Left cardiac atrium (tissue), 4 donors: ENCODE measurements at regions not wholly inside any gene's neighbourhood (a gene's known extent, or its start where the extent isn't known, plus 50 kb on each side); places are given as distances from the start of the nearest gene placed in this dataset.
A peak's percentile ranks its signal among the peaks of the same experiment; 100 is the strongest.
"Not testable (repeated sequence)": the region's sequence is repeated elsewhere in the genome, so short reads cannot be mapped to it uniquely, and the experiment has no call there.

Source experiments
- ATAC-seq, 2 donors: fragments of 200-7000 bp; cut with Tn5 transposase; one replicate each; pipeline ENCODE4 v1.9.1; 2020; ENCODE audit warnings: mild to moderate bottlenecking in 2 of 2, moderate library complexity in 2 of 2
- DNase-seq: peaks from one replicate; pipeline ENCODE4 v3.0.0-alpha.2; 2020
- intact Hi-C, 2 donors: fragments of 100-400 bp; cut with DNase I; formaldehyde crosslinking; loops; one replicate each; pipeline versions ENCODE4 v1.14.1 to v1.15.1; 2022 to 2023
- donor health status: DM: no; HTN: yes; CAD: no.
- donor health status: DM: no; HTN: yes; CAD: no; lungs with severe emphysema.
- donor health status: DM: yes; HTN: yes; CAD: no.
- donor health status: Dilated cardiomyopathy.

DNA sequence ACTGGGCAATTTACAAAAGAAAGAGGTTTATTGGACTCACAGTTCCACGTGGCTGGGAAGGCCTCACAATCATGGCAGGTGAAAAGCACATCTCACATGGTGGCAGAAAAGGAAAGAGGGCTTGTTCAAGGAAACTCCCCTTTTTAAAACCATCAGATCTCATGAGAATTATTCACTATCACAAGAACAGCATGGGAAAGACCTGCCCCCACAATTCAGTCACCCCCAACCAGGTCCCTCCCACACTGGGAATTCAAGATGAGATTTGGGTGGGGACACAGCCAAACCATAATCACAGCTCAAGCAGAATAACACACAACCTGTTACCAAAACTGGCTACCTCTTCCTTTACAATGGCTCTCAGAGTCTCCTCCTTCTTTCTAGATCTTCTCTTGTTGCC lies 85.5 kb downstream of the VCPKMT start:
- intact Hi-C loops, DNase-seq, ATAC-seq: not testable (repeated sequence)

DNA sequence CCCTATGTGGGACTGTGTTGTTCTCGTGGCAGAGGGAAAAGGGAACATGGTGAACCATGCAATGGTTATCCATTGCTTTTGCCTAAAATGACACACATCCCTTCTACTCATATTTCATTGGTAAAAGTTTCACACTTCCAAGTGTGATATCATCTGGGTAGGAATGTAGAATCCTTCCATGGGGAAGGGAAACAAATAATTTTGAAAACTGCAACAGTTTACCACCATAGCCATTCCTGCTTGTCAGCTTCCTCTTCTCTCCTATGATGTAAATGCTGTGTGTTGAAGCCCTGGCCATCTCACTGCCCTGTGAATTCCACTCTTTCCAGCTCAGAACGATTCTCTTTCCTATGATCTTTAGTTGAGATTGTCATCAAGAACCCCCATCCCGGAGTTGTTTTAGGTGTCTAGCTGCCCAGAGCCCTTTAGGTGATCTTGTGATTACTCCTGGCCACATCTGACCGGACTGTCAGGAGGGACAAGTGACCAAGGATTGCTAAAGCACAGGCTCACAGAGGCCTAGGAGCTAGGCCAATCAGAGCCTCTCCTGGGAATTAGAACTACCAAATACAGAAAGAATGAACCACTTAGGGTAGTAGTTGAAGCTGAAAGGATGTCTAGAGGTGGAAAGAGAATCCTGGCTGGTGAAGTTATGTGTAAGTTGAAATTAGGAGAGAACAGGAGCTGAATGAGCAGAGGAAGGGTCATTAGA lies 84.6 kb downstream of the VCPKMT start:
- intact Hi-C loops, result no loop called here
- peak; percentile 23 to 51 for ATAC-seq

DNA sequence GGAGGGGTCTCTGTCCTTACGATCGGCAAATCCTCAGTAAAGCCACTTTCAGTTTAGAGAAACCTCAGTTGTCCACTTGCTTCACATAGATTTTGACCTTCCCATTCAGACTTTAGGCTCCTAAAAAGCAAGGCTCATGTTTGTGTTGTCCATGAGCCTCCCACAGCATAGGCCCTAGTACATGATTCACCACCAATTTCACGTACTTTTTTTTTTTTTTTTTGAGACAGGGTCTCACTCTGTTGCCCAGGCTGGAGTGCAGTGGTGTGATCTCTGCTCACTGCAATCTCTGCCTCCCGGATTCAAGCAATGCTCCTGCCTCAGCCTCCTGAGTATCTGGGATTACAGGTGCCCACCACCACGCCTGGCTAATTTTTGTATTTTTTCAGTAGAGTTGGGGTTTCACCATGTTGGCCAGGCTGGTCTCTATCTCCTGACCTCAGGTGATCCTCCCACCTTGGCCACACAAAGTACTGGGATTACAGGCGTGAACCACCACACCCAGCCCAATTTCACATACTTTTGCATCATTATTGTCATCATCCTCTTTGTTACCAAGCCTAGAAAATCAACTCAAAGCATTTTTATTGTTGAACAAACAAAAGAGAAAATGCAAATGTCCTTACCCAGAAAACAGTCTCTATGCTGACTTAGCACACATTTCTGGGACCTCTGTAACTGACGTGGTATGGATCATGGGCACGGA lies 83.8 kb downstream of the VCPKMT start:
- intact Hi-C loops, ATAC-seq, DNase-seq: not testable (repeated sequence)

More for the DNA sequence above, 84.6 kb downstream of the VCPKMT start:
- DNase-seq, result no peak

DNA sequence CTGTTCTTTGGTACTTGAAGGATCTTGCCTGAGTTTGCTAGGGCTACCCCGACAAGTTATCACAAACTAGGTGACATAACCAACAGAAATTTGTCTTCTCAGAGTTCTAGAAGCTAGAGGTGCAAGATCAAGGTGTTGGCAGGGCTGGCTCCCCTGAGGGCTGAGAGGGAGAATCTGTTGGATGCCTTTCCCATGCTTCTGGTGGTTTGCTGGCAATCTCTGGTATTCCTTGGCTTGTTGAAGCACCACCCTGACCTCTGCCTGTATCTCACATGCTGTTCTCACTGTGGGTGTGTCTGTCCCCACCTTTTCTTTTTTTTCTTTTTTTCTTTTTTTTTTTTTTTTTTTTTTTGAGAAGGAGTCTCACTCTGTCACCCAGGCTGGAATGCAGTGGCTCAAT lies 81.2 kb downstream of the VCPKMT start:
- DNase-seq, result no peak
- intact Hi-C loops, result no loop called here
- no peak for ATAC-seq

DNA sequence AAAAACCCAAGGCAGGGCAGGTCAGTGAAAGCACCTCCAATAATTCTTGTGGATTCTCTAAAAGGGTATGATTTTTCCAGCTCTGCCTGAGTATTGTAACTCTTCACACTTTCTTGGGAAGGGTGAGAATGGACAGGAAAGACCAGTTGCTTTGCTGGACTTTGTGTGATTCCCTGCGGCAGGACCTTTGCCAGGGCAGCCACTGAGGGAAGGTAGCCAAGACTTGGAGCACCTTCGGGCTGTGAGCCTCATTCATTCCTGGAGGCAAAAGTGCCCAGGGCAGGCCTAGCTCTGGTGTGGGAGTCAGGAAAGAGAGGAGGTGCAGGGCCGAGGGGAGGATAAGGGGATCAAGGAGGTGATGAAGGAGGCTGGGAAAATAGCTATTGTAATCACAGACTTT lies 80.2 kb downstream of the VCPKMT start:
- ATAC-seq (no peak), DNase-seq (no peak)
- intact Hi-C loops, result no loop called here

DNA sequence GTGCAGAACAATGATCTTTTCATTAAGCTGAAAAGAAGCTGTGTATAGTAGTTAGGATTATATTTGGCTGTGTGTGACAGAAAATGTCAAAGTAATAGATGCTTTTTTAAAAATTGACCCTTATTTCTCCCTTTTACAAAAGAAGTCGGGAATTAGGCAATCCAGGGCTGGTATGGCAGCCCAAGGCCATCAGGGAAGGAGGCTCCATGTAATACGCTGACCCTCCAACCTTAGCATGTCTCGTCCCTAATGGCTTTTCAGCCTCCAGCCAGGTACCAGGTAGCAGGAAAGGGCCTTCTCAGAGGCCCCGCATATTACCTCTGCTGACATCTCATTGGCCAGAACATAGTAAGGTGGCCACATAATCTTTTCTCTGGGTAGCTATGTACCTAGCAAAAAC lies 79.7 kb downstream of the VCPKMT start:
- DNase-seq (no peak), ATAC-seq (no peak)
- intact Hi-C loops, result no loop called here

DNA sequence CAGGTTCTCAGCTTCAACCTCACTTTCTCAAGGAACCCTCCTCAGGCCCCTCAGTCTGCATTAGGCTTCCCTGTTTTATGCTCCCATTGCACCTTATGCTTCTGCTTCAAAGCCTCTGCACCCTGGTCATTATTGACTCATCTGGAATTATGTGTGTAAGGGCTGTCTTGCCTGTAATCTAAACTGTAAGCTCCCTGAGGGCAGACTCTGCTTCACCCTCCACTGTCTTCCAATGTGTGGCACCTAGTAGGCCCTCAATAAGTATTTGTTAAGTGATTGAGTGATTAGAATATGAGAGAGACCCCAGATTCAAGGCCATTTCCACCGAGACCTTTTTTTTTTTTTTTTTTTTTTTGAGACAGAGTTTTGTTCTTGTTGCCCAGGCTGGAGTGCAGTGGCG lies 79.1 kb downstream of the VCPKMT start:
- no peak for DNase-seq
- intact Hi-C loops, result no loop called here
- no peak for ATAC-seq

DNA sequence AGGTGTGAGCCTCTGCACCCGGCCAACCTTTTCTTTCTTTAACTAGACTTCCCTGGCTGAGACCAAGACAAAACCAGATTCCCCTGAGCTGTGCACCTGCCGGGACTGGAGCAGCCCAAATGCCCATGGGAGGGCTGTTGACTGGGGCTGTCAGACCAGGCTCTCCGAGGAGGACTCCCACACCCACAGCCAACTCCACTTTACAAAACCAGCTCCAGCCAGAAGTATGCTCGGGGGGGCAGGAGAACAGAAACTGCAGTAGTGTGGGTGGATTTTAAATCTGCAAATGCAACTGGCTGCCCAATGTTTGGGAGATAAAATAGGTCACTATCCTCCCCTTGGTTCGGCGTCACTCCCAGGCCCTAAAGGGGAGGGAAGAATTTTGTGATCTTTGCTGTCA lies 78.5 kb downstream of the VCPKMT start:
- no peak for DNase-seq
- intact Hi-C loops, result no loop called here

DNA sequence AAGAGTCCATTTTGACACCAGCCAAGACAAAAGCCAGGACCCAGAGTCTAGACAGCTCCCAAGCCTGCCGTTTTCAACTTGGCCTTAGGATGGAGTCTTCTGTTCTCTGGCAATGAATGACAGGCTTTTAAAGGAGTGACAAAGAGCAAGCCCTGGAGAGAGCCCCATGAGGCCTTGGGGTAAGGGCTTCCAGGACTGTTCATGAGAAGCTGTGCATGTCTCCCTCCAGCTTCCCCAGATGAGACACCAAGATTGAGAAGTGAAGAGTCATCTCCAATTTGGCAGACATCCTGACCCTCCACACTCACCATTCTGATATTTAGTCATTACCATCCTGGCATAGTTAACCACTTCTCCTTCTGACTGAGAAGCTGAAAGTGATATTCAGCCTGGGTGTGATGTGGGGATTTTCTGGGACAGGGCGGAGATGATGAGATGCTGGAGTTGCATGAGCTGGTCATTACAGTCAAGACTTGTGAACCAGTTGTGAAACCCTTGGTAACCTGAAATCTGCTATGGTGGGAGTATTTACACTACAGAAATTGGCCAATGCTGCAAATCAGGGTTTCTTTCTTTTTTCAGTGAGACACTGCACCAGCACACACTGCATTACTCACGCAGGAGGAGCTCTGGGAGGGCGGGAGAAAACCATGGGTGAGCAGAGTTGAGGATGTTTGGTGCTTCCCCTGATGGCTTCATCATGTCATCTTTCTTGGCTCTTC lies 77.8 kb downstream of the VCPKMT start:
- no peak for DNase-seq
- ATAC-seq, result peak; percentile 31 to 75
- intact Hi-C loops, result no loop called here

More for the DNA sequence above, 78.5 kb downstream of the VCPKMT start:
- ATAC-seq, result peak; percentile 7 to 20

DNA sequence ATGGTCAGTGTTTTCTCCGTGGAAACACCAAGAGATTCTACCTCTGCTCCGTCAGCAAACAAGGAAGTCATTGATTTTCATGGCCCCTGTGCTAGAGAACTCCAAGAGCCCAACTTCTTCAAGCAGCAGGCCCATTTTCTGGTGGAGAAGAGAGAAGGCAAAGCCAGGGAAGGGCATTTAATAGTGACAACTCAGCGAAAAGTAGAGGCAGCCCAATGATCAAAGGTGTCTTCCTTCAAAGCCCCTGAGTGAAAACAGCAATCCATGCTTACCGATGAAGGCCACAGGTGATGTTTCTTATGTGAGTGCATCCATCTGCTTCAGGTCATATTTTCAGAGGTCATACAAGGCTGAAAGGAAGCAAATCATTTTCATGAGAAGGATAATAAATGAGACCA lies 77.3 kb downstream of the VCPKMT start:
- no peak for DNase-seq
- intact Hi-C loops, result no loop called here
- no peak for ATAC-seq

DNA sequence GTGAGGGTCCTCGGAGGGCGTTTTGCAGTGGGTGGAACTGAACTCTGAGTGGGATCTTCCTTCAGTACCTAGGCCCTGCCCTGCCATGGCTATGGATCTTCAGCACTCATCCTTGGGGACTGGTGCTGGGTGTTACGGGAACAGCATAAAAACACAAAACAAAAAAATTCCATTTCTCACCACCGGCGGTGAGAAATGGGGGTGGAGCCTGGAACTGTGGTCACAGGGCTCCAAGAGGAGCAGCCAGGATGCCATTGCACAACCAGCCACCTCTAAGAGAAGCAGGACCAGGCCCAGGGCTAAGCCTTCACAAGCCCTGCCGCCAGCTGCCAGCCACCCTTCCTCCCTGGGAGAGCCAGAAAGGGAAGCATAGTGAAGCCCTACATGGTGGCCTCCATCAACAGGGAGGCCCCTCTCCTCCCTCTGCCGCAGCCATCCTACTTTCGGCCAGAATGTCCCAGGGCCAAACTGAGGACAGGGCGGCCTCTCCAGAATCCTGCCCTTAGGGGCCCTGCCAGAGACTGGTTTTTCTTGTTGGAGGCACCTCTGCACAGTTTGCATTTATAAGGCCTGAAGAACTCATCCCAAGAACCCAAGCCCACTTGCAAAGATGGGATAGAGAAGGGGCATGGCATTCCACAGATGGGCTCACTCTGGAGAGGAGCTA lies 76.5 kb downstream of the VCPKMT start:
- peak; percentile 44 to 45 for ATAC-seq
- intact Hi-C loops, result loop anchor here in 1 of 2 donors (10.0 kb wide), 1 partner anchor 125 kb away; no protein-coding TSS in a partner anchor
- DNase-seq, result peak; percentile 57

DNA sequence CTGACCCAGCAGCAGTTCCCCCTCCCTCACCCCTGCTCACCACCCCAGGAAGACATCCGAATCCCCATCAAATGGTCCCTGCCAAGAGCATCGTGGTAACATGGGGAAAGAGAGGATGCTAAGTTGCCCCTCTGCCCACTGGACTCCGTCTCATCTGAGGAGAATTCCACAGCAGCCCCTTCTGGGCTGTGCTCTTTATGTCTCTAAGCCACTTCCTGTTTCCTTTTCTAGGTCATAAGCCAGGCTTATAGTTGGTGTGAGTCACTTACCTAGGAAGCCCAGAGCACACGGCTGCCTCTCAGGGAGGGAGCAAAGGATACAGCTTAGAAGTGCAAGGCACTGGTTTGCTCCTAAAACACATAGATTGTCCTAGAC lies 76.0 kb downstream of the VCPKMT start:
- DNase-seq (no peak), ATAC-seq (peak; percentile 6 to 34)
- intact Hi-C loops, result loop anchor here in 1 of 2 donors (10.0 kb wide), 1 partner anchor 126 kb away; no protein-coding TSS in a partner anchor

DNA sequence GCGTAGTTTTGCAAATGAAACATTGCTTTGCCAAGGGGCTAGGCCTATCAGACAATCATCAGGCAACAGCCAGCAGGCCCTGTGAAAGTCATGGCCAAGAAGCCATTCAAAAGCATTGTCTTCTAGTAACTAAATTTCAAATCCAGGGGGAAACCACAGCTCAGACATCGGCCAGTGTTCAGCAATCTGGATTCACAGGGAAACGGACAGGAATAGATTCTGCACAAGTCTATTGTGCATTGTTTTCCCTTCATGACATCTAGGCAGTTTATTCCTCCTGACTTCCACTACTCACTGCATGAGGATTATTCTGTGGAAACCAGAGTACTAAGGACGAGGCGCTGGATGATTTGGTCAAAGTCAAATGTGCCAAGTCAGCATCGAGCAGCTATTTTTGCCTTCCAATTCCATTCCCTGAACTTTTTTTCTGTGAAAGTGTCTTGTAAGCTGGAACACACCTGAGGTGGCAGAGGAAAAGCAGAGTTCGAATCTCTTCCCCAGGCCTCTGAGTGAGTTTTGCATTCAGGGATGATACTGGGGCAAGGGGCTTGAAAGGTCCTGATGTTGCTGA lies 75.4 kb downstream of the VCPKMT start:
- ATAC-seq, result no peak
- intact Hi-C loops, result loop anchor here in 1 of 2 donors (10.0 kb wide), 1 partner anchor 126 kb away; no protein-coding TSS in a partner anchor
- no peak for DNase-seq

DNA sequence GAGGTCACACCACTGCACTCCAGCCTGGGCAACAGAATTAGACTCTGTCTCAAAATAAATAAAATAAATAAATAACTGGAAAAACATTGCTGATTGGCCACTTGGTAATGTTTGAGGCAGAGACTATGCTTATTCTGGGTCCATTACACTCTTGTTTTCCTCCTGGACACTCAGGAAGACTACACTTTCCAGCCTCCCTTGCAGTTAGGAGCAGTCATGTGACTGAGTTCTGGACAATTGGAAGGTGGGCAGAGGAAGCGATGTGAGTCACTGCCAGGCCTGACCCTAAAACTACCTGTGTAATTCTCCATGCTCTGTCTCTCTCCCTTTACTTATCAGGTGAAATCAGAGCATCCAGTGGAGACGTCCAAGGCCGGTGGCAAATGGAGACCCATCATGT lies 74.4 kb downstream of the VCPKMT start:
- intact Hi-C loops, result loop anchor here in 1 of 2 donors (10.0 kb wide), 1 partner anchor 127 kb away; no protein-coding TSS in a partner anchor
- ATAC-seq (no peak), DNase-seq (no peak)

DNA sequence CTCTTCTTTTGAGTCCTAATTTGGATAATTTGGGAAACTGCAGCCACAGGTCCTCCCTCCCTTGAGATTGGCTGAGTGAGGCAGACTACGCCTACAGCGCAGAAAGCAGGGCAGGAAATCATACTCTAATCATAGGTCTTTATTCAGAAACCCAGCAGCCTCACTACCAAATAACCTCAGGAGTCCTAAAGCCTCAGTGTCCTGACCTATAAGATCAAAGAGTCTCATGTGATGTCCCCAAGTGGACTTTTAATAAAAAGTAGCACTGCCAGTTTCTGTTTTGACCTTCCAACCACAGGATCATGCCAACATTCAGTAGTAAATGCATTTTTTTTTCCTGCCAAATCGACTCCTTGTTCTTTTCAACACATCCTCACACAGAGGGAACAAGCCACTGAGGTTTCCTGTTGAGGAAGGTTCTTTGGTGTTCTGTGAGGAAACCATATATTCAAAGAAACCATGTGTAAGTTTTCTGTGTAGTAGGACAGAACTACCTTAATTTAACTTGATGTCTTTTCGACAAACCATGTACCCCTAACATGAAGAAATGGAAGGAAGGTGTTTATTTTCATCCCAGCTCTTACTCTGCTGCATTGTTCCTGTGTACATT lies 72.2 kb downstream of the VCPKMT start:
- DNase-seq (no peak), ATAC-seq (peak in 1 of 2 donors; percentile 8)
- intact Hi-C loops, result loop anchor here in 1 of 2 donors (10.0 kb wide), 1 partner anchor 129 kb away; no protein-coding TSS in a partner anchor

DNA sequence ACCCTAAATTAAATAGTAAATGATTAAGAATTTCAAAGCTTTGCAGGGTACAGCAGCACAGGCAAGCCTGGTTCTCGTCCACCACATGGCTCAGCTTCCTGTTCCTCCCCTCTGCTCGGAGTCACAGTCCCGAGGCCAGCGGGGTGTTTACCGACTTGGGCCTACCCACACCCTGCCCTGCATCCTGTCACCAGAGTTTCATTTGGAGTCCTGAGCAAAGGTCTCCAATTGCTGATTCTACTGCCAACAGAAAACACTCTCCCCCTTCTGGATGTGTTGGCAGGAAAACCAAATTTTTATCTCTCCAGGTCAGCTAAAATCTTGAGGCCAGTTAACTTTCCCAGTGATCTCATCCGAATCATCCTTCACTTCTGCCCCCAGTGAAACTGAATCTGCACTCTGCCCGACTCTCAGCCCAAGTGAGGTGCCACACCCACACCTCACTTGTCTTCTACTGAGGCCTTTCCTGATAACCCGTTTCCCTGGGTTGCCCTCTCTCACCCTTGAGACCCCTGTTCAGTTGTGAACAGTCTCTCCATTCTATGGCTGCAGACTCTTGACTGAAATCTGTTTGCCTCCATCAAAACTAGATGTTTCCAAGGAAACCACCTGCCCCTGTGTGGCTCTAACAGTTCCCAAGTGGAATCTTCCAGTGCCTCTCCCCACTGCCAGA lies 71.2 kb downstream of the VCPKMT start:
- intact Hi-C loops, result loop anchor here in 1 of 2 donors (10.0 kb wide), 1 partner anchor 130 kb away; no protein-coding TSS in a partner anchor
- peak; percentile 91 to 92 for ATAC-seq
- peak; percentile 88 for DNase-seq

DNA sequence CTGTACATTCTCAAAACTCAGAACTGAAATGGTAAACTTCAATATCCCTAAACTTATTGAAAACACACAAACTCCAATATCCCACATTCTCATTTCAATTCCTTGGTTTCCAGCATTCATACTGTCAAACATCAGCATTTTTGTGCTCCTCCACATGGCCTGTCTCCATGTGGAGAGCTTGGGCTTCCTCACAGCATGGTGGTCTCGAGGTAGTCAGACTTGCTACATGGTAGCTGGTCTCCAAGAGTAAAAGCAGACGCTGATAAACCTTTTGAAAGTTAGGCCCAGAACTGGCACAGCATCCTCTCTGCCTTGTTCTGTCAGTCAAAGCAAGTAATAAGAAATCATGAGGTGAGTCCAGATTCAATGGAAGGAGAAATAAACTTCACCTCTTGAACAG lies 70.5 kb downstream of the VCPKMT start:
- intact Hi-C loops, result loop anchor here in 1 of 2 donors (10.0 kb wide), 1 partner anchor 131 kb away; no protein-coding TSS in a partner anchor
- DNase-seq (no peak), ATAC-seq (no peak)

DNA sequence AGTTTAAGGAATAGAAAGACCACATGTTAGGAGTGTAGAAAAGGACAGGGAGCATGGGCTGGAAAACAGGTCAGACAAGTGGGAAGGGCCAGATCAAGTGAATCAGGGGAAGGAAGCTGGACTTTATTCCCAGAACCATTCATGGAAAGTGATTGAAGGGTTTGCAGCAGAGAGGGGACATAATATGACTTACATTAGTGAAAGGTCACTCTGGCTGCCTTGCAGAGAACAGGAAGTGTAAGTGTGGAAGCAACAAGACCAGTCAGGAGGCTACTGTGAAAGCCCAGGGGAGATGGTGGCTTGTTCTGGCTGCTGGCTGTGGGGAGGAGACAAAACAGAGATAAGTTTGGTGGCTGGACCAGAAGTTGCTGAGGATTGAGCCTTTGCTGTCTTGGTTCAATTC lies 69.1 kb downstream of the VCPKMT start:
- ATAC-seq (peak in 1 of 2 donors; percentile 21), DNase-seq (no peak)
- intact Hi-C loops, result loop anchor here in 1 of 2 donors (10.0 kb wide), 1 partner anchor 132 kb away; no protein-coding TSS in a partner anchor
